Stimulated activated CD8-positive, alpha-beta memory T cell treated with anti-CD3 and anti-CD28 coated beads, Interleukin-12 subunit alpha, Interleukin-12 subunit beta, amount 100 ng/mL, for 24 hours (primary cell): ENCODE measurements at regions not wholly inside any gene's neighbourhood (a gene's known extent, or its start where the extent isn't known, plus 50 kb on each side); places are given as distances from the start of the nearest gene placed in this dataset.
"Not testable (repeated sequence)": the region's sequence is repeated elsewhere in the genome, so short reads cannot be mapped to it uniquely, and the experiment has no call there.

Experiments used
- DNase-seq: peaks from one replicate; pipeline ENCODE4 v3.0.0-alpha.2; 2020; ENCODE audit errors: extremely low read depth

GRCh38 chr22:47405222-47405621, 642.8 kb downstream of the TBC1D22A start:
- DNase-seq: not testable (repeated sequence)

GRCh38 chr22:47402876-47403525, 640.6 kb downstream of the TBC1D22A start:
- DNase-seq: no peak

DNA sequence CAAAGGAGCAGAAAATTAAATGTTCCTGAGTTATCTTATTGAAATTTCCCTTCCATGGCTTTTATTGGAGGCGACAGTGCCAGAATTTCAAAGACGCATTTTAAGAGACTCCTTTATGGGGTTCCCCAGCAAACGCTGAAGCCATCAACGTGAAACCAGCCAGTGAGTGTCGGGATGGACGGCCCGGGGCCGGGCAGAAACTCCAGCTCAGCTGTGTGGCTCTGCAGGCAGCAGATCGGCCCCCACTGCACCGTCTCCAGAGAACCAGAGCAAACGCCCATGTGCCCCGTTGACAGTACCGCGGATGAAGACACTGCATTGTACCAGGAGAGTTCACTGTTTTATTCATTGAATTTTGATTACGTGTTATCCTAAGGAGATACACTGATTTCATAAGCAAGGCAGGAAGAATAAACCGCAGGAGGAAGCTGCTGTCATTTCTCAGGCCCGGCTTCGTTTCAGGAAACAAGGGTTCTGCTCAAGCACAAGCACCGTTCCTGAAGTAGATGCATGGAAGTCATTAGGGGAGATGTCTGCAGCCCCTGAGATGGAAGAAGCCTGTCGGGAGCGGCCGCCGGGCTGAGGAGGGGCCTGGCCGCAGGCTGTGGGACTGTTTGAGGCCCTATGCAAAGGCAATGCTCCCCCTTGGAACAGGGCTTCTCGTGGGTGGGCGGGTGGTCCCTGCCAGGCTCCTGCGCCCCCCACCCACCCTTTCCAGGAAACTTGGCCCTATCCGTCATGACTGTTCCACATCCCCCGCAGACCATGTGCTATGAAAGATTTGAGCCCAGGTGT, 639.7 kb downstream of the TBC1D22A start:
- DNase-seq: no peak

- DNase-seq: no peak
Measured at GRCh38 chr22:47401592-47401898, 639.1 kb downstream of the TBC1D22A start.

DNA sequence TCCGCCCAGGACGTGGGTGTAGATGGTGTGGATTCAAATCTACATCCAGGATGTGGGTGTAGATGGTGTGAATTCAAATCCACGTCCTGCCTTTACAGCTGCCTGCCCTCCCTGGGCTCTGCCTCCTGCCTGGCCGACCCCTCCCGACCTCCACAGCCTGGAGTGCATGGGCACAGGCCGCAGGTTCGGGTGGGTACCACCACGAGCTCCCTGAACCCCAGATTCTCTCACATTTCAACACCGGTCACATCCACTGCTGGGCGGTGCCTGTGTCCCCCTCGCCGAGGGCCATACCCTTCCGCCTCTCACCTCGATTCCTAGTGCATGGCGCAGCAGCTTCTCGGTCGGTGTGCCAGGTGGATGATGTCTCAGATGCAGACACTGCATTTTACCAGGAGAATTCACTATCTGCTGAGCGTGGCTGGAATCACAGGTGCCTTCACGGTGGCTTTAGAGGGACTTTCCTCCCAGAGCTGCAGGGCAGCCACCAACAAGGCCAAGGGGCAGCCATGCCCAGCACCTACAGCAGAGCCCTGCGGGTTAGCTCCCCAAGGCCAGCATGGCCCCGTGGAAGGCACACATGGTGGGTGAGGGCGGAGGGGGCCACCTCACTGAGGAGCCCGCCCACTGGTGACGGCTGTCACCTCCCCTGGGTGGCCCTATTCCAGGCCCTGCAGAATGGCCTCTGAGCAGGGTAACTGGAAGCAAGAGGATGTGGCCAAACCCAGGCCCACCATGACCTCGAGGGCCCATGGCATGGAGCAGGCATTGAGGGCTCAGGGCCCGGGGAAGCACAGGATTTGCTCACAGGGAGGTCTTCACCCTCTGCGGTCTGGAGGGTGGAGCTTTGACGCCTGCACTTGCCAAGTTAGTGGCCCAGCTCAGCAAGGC, 638.5 kb downstream of the TBC1D22A start:
- no peak for DNase-seq

DNA sequence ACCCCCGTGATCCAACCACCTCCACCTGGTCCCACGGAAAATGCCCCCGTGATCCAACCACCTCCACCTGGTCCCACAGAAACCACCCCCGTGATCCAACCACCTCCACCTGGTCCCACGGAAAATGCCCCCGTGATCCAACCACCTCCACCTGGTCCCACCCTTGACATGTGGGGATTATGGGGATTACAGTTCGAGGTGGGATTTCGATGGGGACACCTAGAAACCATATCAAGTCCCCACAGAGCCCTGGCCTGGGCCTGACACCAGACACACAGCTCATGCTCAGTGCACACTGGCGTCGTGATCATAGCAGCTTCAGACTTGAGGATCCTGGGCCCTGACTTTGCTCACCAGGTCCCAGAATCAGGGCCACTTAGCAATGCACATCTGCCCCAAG, 637.7 kb downstream of the TBC1D22A start:
- DNase-seq: not testable (repeated sequence)

DNA sequence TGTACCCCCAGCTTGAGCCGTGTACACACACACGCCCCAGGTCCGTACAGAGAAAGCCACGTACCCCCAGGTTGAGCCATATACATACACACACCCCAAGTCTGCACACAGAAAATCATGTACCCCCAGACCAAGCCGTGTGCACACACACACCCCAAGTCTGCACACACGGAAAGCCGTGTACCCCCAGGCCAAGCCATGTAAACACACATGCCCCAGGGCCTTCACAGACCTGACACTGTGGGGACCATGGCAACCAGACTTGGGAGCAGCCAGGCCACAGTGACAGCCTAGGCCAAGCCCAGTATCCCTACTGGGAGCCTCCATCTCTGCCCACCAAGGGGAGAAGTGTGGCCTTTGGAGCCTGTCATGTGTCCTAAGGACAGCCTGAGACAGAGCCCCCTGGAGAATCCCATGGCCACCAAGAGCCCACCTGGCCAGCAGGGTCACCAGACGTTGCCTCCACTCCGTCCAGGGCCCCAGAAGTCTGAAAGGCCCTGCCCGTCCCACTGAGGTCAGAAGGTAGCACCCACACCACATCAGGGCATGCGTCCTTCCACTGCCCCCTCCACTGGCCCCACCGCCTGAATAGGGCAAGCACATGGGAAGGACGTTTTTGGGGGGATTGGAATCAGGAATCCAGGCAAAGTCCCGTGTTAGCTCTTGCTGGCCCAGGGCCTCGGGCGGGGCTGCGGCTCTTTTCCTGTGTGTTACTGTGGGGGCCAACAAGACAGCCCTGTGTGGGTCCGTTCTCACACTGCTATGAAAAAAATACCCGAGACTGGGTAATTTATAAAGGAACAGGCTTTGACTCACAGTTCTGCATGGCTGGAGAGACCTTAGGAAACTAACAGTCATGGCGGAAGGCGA, 636.7 kb downstream of the TBC1D22A start:
- DNase-seq: no peak

- no peak for DNase-seq
Measured at GRCh38 chr22:47398491-47398890, 636.0 kb downstream of the TBC1D22A start.

DNA sequence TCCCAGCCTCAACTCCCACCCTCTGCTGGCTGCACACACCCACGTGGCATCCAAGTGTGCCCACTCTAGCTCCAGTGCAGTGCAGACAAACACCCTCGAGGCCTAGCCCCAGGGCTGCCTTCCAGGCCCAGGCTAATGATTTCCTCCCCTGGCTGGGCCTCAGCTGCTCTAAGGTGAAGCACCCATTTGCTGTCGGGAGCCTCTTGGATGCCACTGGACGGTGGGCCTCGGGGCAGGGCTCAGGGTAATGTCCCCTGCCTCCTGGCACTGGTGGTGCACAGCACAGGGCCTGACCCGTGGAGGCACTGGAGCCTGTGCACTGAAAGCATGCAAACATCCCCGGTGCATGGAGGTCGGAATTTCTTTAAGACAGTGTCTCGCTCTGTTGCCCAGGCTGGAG, 635.2 kb downstream of the TBC1D22A start:
- no peak for DNase-seq

GRCh38 chr22:47396515-47396914, 634.1 kb downstream of the TBC1D22A start:
- no peak for DNase-seq

- no peak for DNase-seq
Measured at GRCh38 chr22:47396105-47396504, 633.7 kb downstream of the TBC1D22A start.

DNA sequence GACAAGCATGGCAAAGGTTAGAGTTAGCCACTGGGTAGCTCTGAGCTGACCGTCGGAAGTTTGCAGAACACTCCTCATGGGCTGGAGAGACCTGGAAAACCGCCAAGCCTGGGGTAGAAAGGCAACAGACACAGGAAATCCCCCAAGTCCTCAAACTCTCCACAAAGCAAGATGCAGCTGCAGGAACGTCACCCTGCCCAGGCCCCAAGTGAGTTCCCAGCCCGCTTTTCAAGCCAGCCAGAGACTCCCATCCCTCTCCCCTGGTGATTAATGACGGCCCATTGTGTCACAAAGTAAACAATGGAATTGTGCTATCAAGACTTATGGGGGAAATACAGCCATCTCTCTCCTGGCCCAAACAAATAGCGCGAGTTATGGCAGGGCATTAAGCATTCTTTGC, 633.0 kb downstream of the TBC1D22A start:
- DNase-seq: no peak

DNA sequence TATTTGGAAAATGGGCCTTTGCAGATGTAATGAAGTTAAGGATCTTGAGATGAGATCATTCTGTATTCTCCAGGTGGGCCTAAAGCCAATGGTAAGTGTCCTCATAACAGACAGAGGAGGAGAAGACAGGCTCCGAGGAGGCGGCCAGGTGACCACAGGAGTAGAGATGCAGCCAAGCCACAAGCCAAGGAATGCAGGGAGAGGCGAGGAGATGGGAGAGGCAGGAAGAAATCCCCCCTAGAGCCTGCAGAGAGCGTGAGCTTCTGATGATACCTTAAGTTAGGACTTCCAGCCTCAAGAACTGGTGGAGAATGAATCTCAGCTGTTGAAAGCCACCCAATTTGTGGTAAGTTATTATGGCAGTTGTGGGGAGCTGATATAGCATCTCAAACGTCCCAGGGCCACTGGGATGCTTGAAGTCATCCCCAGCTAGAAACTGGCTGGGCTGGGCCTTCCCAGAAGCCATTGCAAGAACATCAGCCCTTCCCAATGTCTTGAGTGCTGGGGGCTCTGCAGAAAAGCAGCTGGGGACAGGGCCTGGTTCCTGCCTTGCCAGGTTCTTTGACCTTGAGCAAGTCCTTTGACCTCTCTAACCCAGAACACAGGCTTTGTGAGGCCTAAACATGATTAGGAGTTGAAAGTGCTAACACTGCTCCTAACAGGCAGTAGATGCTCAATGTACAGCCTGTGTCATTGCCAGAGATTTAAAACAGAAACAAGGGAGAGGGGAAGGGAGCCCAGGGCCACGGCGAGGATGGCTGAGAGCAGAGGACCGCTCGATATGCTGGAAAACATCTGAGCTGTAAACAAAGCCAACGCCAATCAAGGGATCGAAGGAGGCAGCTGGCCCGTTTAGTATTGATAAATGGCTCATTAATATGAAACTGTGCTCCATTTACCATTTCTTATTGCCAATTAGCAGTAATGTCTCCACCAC, 632.3 kb downstream of the TBC1D22A start:
- DNase-seq: no peak

DNA sequence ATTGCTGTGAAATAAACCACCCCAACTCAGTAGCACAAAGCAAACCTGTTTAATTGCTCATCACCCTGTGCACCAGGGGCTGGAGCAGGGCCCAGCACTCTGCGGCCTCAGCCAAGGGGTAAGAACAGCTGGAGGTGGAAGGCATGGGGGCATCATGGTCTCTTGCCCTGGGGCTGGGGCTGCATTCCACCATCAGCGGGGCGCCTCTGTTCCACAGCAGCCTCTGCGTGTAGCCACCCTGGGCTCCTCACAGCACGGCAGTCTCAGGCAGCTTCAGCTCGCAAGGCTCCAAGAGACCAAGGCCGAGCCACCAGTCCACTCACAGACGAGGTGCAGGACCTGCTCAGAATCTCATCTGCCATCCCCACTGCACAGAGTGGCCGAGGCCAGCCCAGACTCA, 630.7 kb downstream of the TBC1D22A start:
- DNase-seq: no peak

DNA sequence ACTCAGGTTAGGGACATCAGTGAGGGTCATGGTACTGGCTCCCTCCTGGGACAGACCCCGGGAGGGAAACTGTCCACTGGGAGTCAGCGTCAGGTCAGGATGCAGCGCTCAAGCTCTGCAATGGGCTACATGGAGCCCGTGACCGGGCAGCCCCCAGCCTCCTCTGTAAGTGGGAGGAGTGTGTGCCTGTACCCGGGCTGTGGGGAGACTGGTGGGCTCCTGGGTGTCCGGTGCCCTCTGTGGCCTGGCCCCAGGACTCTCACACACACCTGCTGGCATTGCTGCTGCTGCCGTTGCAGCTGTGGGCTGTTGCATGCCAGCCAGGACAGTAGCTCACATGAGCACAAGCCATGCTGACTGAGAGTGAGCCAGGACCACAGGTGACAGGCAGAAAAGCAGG, 630.3 kb downstream of the TBC1D22A start:
- DNase-seq: no peak

DNA sequence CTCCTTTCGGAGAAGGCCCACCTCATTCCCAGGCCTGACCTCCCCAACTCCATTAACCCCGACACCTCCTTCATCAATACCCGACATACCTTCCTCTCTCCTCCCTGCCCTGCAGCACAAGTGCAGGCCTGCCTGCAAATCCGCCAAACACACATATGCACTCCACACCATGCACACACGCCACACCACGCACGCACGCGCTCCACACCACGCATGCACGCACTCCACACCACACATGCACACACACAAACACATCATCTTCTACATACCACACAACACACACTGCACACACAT, 629.6 kb downstream of the TBC1D22A start:
- DNase-seq: no peak

GRCh38 chr22:47391169-47392053, 629.0 kb downstream of the TBC1D22A start:
- DNase-seq: no peak

DNA sequence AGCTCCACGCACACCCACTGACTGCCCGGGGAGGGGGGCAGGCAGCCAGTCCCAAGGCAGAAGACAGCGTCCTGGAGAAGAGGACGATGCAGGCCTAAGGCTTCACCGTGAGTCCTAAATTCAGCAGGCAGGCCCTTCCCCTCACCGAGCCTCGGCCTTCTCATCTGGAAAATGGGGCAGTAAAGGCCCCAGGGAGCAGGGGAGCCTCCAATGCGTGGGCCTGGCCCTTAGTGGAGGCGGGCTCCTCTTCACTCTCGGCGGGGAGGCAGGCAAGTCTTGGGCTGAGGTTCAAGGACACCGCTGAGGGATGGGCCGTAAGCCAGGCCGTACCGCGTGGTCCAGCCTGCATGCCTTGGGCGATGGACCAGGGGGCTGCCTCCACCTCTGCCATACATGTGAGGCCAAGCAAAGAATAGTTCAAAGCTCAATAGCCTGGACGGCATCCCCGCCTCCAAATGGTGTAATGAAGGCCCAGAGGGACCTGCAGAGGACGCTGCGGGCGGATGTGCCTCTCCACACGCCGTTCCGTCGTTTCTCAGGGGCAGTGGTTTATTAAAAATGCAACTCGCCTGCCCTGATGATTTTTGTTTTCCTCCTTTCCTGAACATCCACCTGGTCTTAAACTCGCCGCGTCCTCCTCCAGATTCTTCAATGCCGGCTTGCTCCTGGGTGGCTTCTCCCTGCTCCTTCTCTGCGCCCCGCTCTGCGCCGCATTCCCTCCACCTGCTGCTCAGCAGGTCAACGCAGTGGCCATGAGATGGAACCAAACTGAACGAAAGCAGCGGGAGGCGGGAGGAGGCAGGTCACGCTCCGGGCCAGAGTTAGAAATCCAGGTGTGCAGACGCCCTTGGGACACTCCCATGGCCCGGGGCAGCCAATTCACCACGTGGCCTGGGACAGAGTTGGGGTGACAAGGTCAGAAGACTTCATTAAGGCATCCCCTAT, 627.8 kb downstream of the TBC1D22A start:
- DNase-seq: no peak

- no peak for DNase-seq
Measured at GRCh38 chr22:47389201-47389600, 626.8 kb downstream of the TBC1D22A start.
